NCI-H2227 treated with DMSO at 0.1 percent for 48 hours (cell line): ENCODE measurements at regions not wholly inside any gene's neighbourhood (a gene's known extent, or its start where the extent isn't known, plus 50 kb on each side); places are given as distances from the start of the nearest gene placed in this dataset.

Experiments used
- DNase-seq: peaks from one replicate; lab custom pipeline; 2025; lab: John Stamatoyannopoulos, UW

GRCh38 chr3:189049458-189050236, 122.1 kb upstream of the TPRG1 start:
- no peak for DNase-seq

DNA sequence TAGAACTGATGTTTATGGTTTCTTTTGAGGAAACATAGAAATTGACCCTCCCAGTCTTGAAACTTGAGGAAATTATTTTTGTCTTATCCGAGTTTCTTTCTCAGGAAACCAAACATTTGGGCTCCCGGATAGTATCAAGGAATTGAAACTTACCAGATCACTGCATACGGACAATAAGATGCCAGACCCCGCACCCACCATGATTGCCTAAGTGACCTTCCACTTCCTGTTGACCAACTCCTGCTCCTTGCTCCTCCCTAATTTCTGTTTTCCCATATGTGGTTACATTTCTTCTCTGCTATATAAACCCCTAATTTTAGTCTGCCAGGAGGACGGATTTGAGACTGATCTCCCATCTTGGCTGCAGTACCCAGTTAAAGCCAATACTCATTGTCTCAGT, 118.4 kb upstream of the TPRG1 start:
- DNase-seq, result no peak

GRCh38 chr3:189056646-189057335, 115.0 kb upstream of the TPRG1 start:
- no peak for DNase-seq

GRCh38 chr3:189057369-189057768, 114.4 kb upstream of the TPRG1 start:
- DNase-seq, result no peak

DNA sequence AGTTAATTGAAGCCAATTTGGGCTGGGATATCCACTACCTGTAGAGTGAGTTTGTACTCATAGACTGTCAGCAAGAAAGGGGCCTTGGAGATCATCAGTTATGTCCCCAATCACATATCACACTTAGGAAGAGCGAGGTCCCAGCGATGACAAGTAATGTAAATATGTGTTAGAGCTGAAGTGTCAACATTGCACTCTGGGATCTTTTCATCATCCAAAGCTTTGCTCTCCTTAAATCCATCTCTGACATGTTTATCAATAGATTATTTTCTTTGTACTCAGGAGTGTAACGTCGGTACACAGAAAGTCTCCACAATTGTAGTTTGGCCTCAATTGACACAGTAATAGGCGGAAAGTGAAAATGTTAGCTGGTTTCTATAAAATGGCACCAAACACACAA, 113.7 kb upstream of the TPRG1 start:
- no peak for DNase-seq

- DNase-seq, result no peak
These were observed 100.8 kb upstream of the TPRG1 start for GRCh38 chr3:189070965-189071364.

DNA sequence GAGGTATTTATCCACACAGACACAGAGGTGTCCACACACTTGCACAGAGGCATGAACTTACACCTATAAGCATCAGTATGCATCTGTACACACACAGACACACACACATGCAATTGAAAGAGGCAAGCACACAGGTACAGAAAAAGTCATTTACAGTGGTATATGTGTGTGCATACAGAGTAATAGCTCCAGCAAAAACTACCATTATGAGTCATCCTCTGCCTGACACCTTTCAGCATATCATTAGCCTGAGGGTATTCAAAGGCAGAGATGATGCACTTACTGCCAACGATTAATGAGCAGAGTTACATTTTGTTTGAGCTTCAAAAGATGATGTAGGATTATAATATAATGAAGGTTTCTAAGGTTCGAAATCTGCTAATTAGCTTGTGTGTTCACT, 100.3 kb upstream of the TPRG1 start:
- DNase-seq, result no peak

GRCh38 chr3:189076449-189076848, 95.3 kb upstream of the TPRG1 start:
- no peak for DNase-seq

DNA sequence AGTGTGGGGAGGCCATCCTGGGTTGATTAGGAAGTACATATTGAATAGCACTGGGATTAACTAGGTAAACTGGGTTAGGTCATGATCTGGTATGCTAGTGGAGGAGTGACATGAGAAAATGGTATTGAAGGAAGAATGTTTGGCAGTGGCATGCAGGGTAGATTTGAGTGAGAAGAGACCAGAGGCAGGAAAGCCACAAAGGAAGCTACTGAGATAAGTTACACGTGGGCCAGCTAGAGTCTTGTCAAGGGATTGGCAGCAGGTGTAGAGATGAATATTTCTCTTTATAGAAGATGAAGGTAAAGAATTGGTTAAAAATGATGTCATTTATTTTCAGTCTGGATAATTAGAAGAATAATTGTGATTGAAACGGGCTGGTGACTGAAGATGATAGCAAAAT, 91.0 kb upstream of the TPRG1 start:
- DNase-seq, result no peak

DNA sequence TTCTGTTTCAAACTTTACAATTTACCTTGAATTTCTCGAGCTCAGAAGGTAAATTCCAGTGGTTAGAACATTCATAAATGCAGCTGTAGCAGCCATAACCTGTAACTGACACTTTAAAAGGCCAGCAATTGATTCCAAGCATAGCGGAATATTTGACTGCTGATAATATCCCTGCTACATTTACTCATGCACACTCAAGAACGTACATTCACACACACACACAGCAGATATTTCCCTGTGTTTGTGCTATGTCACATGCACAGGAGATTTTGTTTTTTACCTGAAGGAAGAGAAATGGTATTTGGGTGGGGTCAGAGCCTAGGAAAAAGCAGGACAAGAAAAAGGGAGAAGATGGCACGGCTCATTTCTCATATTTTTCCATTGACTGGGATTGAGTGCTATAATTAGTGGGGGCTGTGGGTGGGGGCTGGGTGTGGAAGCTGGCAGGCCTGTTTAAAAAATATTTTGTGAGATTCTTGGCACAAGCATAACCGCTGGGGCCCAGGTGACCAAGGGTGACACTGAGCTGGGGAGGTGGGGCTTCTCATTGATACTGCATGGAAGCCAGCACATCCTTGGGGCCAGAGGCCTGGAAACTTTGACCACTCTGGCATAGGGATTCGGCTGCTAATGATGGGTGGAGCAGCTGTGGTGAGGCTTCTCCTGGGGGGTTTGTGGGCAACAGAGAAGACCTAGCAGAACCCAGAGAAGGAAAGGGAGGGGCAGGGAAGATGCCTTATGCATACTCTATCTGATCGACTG, 88.9 kb upstream of the TPRG1 start:
- DNase-seq, result no peak

- no peak for DNase-seq
These were observed 87.2 kb upstream of the TPRG1 start for GRCh38 chr3:189084620-189085019.

GRCh38 chr3:189092547-189092946, 79.2 kb upstream of the TPRG1 start:
- no peak for DNase-seq

DNA sequence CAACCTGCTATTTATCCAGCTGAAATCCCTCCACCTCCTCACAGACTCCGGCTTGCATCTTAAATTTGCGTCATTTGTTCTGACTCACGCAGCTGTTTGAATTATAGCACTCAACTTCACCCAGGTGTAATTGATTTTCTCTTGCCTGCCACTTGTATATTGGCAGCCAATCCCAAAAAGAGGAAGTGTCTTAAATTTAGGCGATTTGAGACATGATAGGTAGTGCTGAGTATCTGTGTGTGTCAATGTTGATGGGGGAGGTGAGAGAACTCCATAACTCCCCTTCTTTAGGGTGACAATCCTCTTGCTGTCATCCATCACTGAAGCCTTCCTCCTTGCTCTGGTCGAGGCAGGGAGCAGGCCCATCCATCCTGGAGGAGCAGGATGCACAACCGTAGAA, 77.2 kb upstream of the TPRG1 start:
- DNase-seq, result no peak

DNA sequence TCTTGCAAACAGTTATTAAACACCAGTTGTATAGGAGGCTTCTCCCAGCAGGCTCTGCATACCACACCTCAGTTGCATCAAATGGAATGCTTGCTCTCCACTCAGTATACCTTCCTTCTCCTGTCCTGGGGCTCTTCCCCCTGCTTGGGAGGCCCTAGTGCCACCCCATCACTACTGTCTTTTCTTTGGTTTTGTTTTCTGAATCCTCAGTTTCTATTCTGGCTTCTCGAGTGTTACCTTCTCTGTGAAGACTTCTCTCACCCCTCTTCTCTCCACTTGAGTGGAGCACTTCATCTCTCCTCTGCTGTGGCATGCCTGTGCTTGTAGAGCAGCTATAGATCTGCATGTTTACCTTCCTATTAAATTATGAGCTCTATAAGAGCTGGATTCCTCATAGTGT, 75.7 kb upstream of the TPRG1 start:
- DNase-seq, result no peak

- no peak for DNase-seq
These were observed 72.7 kb upstream of the TPRG1 start for GRCh38 chr3:189099031-189099471.

DNA sequence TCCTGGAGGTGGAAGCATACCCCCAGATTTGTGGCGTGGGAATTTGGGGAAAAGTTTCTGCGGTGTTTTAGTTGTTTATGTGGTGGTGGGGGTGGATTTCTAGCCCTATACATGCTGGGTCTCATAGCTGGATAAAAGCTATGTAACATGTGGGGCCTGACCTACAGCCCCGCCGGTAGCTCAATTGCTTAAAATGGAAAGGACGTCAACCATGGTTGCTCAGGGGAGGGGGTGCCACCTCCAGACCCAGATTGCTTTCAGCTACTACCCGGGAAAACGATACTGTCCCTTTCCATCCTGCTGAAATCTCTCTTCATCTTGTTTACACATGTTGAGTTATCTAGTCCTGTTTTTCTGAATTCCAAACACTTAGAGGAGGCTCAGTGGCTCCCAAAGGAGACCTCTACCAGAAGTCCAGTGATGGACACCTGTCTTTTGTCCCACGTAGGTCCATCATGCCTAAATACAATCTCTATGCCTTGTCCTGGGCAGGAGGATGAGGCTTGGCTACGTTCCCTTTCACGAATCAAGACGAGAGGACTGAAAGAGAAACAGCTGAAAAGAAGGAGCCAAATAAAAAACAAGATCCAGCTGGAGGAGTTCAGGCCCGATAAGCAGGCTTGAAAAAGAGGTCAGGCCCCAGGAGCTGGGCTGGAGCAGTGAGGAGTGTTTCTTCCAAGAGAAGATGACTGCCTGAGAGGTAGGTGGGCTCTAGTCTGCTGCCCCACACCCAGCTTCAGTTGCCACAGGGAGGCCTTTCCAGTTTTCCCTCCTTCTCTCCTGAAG, 72.1 kb upstream of the TPRG1 start:
- DNase-seq, result no peak

- DNase-seq, result no peak
These were observed 70.9 kb upstream of the TPRG1 start for GRCh38 chr3:189100866-189101265.

DNA sequence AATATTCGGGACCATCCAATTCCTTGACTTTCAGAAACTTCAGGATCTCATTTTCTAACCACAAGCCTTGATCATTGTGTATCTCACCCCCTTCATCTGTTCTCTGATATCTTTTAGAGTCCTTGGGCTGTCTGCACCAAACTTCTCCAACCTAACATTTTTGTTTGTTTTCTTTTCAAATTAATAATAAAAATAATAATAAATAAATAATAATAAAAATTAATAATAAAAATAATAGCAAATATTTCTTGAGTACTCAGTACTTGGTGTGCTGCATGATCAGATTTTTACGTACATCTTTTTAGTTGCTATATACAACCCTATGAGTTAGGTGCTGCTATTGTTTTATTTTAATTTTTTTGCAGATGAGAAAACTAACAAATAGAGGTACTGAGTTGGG, 70.2 kb upstream of the TPRG1 start:
- no peak for DNase-seq

DNA sequence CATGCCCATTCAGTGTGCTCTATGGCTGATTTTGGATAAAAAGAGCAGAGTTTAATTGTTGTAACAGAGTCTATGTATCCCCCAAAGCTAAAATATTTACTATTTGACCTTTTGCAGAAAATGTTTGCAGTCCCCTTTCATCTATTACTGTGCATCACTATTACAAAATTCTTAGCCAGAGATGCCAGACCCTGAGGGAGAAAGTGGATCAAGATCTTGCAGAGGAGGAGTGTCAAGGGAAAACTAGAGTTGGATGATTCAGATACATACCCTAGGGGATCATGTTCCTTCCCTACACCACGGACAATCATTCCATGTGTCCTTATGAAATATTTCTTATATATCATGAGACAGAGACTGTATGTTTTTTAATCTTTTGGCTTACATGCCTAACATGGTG, 68.6 kb upstream of the TPRG1 start:
- no peak for DNase-seq

GRCh38 chr3:189108067-189108466, 63.7 kb upstream of the TPRG1 start:
- no peak for DNase-seq

- DNase-seq, result no peak
These were observed 63.0 kb upstream of the TPRG1 start for GRCh38 chr3:189108735-189109134.

DNA sequence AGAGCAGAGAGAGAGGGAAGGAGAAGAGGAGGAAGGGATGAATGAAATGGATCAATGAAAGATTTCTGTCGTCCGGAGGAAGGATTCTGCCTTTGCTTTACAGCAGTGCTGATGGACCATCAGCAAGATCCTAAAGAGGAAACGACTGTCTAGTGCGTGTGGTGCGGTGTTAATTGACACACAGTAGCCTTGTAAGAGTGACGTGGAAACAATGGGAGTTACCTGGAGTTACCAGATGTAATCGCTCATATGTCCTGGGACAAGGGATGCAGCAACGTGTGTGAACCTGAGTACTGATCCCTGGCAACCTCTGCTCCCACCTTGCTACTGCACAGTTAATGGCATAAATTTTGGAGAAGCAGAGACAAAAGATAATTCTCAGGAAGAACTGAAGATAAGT, 62.6 kb upstream of the TPRG1 start:
- no peak for DNase-seq
